ENCODE measurements at regions not wholly inside any gene's neighbourhood (a gene's known extent, or its start where the extent isn't known, plus 50 kb on each side); places are given as distances from the start of the nearest gene placed in this dataset.

- TF ChIP-seq POLR2A (IDR thresholded peaks at IDR 0.05) (no peak), CTCF (IDR thresholded peaks at IDR 0.05 in 4 of 5, conservative IDR thresholded peaks at IDR 0.05 in 1 of 5) (no peak)
- Histone ChIP-seq H3K36me3 (no peaks in the 10 kb centered on the region), H3K4me1 (no peaks in the 10 kb centered on the region), H3K4me3 (no peak overlapping the region), H3K9me3 (no peaks in the 10 kb centered on the region), H3K27ac (no peak overlapping the region), H3K27me3 (no peaks in the 10 kb centered on the region)
- ATAC-seq (no peak), DNase-seq (no peak)
- in situ Hi-C loops (cut with MboI; ENCODE audit: low sequenced_read_pairs in 4 of 4) (no loop called here), intact Hi-C loops (cut with DNase I; ENCODE audit: low total_unique reads) (no loop called here)
These were observed 96.4 kb downstream of the TMEM170B start for GRCh38 chr6:11633741-11634509.

GRCh38 chr6:11634948-11635347, 97.4 kb downstream of the TMEM170B start:
- H3K4me3 ChIP-seq: no peak overlapping the region
- no peaks in the 10 kb centered on the region for H3K9me3 ChIP-seq
- no peak overlapping the region for H3K27ac ChIP-seq
- H3K27me3 ChIP-seq: no peaks in the 10 kb centered on the region
- DNase-seq: no peak
- intact Hi-C loops (cut with DNase I; ENCODE audit: low total_unique reads) (no loop called here), in situ Hi-C loops (cut with MboI; ENCODE audit: low sequenced_read_pairs in 4 of 4) (no loop called here)
- TF ChIP-seq POLR2A (IDR thresholded peaks at IDR 0.05) (no peak), CTCF (IDR thresholded peaks at IDR 0.05 in 4 of 5, conservative IDR thresholded peaks at IDR 0.05 in 1 of 5) (no peak)
- no peaks in the 10 kb centered on the region for H3K36me3 ChIP-seq
- H3K4me1 ChIP-seq: no peaks in the 10 kb centered on the region
- ATAC-seq: no peak

GRCh38 chr6:11636121-11636520, 98.6 kb downstream of the TMEM170B start:
- in situ Hi-C loops (cut with MboI; ENCODE audit: low sequenced_read_pairs in 4 of 4): no loop called here
- no peak for TF ChIP-seq CTCF (IDR thresholded peaks at IDR 0.05 in 4 of 5, conservative IDR thresholded peaks at IDR 0.05 in 1 of 5)
- no peak for TF ChIP-seq POLR2A (IDR thresholded peaks at IDR 0.05)
- no peak overlapping the region for H3K4me3 ChIP-seq

GRCh38 chr6:11637266-11637665, 99.7 kb downstream of the TMEM170B start:
- DNase-seq: no peak
- H3K27me3 ChIP-seq: no peaks in the 10 kb centered on the region
- no peak overlapping the region for H3K4me3 ChIP-seq
- no peak overlapping the region for H3K27ac ChIP-seq
- H3K9me3 ChIP-seq: no peaks in the 10 kb centered on the region
- no peaks in the 10 kb centered on the region for H3K36me3 ChIP-seq
- TF ChIP-seq POLR2A (IDR thresholded peaks at IDR 0.05) (no peak), CTCF (IDR thresholded peaks at IDR 0.05 in 4 of 5, conservative IDR thresholded peaks at IDR 0.05 in 1 of 5) (no peak)
- no peak for ATAC-seq
- H3K4me1 ChIP-seq: no peaks in the 10 kb centered on the region
- in situ Hi-C loops (cut with MboI; ENCODE audit: low sequenced_read_pairs in 4 of 4) (no loop called here), intact Hi-C loops (cut with DNase I; ENCODE audit: low total_unique reads) (no loop called here)

More at GRCh38 chr6:11636121-11636520, 98.6 kb downstream of the TMEM170B start:
- intact Hi-C loops (cut with DNase I; ENCODE audit: low total_unique reads): no loop called here
- no peak overlapping the region for H3K27ac ChIP-seq
- H3K27me3 ChIP-seq: no peaks in the 10 kb centered on the region
- DNase-seq (no peak), ATAC-seq (no peak)
- H3K4me1 ChIP-seq: no peaks in the 10 kb centered on the region
- no peaks in the 10 kb centered on the region for H3K36me3 ChIP-seq
- H3K9me3 ChIP-seq: no peaks in the 10 kb centered on the region
